ENCODE measurements at regions not wholly inside any gene's neighbourhood (a gene's known extent, or its start where the extent isn't known, plus 50 kb on each side); places are given as distances from the start of the nearest gene placed in this dataset.

DNA sequence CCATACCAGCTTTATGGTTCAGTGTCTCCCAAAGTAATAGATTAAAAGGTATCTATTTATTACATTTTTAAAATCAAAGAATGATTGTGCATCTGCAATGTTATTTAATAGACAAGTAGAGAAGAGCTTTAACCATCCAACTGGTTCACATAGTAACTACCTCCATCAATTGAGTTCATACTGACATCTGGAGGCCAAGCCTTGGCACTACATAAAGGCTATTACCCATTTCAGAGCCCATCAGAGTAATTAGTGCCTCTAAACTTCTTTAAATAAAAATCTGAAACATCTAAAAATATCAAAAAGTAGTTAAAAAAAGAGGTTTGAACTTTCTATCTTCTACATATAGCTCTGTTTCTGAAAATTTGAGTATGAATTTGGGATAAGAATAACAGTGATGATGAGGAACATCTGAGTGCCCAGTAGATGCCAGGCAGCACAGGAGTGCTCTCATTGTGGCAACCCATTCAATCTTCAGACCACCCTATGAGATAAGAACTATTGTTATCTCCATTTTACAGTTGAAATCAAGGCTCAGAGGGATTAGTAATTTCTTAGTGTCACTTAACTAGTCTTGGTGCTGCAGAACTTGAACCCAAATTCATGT, 132.9 kb upstream of the DAAM1 start (continued):
- TF ChIP-seq, protein P1, sequence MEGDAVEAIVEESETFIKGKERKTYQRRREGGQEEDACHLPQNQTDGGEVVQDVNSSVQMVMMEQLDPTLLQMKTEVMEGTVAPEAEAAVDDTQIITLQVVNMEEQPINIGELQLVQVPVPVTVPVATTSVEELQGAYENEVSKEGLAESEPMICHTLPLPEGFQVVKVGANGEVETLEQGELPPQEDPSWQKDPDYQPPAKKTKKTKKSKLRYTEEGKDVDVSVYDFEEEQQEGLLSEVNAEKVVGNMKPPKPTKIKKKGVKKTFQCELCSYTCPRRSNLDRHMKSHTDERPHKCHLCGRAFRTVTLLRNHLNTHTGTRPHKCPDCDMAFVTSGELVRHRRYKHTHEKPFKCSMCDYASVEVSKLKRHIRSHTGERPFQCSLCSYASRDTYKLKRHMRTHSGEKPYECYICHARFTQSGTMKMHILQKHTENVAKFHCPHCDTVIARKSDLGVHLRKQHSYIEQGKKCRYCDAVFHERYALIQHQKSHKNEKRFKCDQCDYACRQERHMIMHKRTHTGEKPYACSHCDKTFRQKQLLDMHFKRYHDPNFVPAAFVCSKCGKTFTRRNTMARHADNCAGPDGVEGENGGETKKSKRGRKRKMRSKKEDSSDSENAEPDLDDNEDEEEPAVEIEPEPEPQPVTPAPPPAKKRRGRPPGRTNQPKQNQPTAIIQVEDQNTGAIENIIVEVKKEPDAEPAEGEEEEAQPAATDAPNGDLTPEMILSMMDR (IDR thresholded peaks at IDR 0.05 in 2 of 3, conservative IDR thresholded peaks at IDR 0.05 in 1 of 3; ENCODE audit: control insufficient read depth in 2 of 3, extremely low read depth in 1 of 3, insufficient read depth in 1 of 3, low read depth in 3 of 3, low read length in 3 of 3): peak; percentile 67 to 85 (median 74)
- TF ChIP-seq, protein P2, sequence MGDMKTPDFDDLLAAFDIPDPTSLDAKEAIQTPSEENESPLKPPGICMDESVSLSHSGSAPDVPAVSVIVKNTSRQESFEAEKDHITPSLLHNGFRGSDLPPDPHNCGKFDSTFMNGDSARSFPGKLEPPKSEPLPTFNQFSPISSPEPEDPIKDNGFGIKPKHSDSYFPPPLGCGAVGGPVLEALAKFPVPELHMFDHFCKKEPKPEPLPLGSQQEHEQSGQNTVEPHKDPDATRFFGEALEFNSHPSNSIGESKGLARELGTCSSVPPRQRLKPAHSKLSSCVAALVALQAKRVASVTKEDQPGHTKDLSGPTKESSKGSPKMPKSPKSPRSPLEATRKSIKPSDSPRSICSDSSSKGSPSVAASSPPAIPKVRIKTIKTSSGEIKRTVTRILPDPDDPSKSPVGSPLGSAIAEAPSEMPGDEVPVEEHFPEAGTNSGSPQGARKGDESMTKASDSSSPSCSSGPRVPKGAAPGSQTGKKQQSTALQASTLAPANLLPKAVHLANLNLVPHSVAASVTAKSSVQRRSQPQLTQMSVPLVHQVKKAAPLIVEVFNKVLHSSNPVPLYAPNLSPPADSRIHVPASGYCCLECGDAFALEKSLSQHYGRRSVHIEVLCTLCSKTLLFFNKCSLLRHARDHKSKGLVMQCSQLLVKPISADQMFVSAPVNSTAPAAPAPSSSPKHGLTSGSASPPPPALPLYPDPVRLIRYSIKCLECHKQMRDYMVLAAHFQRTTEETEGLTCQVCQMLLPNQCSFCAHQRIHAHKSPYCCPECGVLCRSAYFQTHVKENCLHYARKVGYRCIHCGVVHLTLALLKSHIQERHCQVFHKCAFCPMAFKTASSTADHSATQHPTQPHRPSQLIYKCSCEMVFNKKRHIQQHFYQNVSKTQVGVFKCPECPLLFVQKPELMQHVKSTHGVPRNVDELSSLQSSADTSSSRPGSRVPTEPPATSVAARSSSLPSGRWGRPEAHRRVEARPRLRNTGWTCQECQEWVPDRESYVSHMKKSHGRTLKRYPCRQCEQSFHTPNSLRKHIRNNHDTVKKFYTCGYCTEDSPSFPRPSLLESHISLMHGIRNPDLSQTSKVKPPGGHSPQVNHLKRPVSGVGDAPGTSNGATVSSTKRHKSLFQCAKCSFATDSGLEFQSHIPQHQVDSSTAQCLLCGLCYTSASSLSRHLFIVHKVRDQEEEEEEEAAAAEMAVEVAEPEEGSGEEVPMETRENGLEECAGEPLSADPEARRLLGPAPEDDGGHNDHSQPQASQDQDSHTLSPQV (IDR thresholded peaks at IDR 0.05): peak; percentile 65; the same call in 1 of the 2 replicates
- TF ChIP-seq RAD21 (IDR thresholded peaks at IDR 0.05; ENCODE audit: insufficient read depth, low read depth, low read length): peak; percentile 90
- TF ChIP-seq IKZF1 (conservative IDR thresholded peaks at IDR 0.05): no peak
- TF ChIP-seq ZNF24 (IDR thresholded peaks at IDR 0.05): 0 out of 2 replicates have a peak, but pooled peaks have one; percentile 27
- TF ChIP-seq ZNF217 (IDR thresholded peaks at IDR 0.05): 0 out of 2 replicates have a peak, but pooled peaks have one; percentile 28

Measured in GM12878 (cell line).